GM21576 (cell line): ENCODE measurements at regions not wholly inside any gene's neighbourhood (a gene's known extent, or its start where the extent isn't known, plus 50 kb on each side); places are given as distances from the start of the nearest gene placed in this dataset.
"Not testable (repeated sequence)": the region's sequence is repeated elsewhere in the genome, so short reads cannot be mapped to it uniquely, and the experiment has no call there.

Source experiments
- ATAC-seq: cut with Tn5 transposase; IDR thresholded peaks from one replicate; pipeline ENCODE4 v1.9.1; 2021; ENCODE audit warnings: mild to moderate bottlenecking, moderate library complexity; ENCODE audit not compliant: unreplicated experiment

- no peak for ATAC-seq
These were observed 357.6 kb upstream of the SOX2 start for GRCh38 chr3:181354140-181354539.

DNA sequence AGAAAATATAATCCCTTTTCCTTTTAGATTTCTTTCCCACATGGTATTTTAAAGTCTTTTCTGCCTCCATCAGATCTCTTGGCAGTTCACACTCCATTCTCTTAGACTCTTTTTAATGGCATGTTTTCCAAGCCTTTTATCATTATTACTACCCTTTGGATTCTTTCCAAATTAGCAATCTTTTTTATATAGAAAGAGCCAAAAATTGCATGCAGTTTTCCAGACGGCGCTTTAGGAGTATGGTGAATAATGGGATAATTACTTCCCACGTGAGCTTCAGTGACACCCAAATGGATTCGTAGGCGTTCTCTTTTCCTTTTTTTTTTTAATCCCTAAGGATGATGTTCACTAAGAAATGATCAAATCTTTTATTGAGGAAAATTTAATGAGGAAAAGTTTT is 354.8 kb upstream of the DNAJC19 start:
- no peak for ATAC-seq

GRCh38 chr3:181336597-181336996 is 347.1 kb upstream of the DNAJC19 start:
- ATAC-seq, result no peak

DNA sequence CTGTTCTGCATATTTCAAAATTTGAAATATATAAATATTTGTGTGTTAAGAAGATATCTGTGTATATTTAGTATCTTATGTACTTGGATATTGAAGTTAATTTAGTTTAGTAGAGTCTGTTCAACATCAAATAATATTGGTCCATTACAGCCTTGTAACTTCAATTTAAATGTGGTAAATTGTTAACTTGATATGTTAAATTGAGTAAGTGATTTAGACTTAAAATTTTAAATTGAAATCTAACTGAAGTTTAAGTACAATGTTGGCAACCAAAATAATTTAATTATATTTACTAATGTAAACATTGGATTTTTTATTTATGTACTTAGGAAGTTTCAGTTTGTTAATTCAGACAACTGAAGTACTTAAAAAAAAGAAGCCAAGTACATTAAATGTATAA is 343.9 kb upstream of the DNAJC19 start:
- ATAC-seq, result no peak

DNA sequence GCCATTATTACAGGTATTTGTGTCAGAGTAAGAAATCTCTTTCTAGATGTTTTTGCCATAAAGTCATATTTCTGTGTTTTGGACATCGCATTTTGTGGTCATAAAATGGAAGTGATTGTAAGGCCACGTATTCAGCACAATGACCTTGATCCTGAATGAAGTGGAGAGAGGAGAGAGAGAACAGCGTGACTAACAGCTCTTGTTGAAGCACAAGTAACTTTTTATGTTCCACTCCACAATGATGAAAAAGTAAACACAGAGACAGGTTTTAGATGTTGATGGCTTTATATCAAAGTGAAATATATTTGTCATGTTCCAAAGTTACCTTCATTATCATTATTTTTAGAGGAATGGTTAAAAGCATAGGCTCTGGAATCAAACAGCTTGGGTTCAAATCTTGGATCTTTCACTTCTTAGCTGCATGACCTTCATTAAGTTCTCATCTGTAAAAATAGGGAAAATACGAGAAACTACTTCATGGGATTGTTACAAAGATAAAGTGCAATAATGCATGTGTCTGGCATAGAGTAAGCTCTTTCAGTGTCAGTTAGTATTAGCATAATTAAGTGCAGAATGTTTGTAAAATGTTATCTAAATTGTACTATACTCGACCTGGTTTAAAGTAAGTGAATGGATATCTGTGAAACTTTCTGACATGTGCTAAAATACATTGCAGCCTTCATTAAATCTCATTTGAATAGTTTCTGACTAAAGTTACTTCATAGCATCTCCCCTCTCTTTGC is 341.5 kb upstream of the DNAJC19 start:
- no peak for ATAC-seq

- no peak for ATAC-seq
These were observed 340.7 kb upstream of the DNAJC19 start for GRCh38 chr3:181330257-181330656.

DNA sequence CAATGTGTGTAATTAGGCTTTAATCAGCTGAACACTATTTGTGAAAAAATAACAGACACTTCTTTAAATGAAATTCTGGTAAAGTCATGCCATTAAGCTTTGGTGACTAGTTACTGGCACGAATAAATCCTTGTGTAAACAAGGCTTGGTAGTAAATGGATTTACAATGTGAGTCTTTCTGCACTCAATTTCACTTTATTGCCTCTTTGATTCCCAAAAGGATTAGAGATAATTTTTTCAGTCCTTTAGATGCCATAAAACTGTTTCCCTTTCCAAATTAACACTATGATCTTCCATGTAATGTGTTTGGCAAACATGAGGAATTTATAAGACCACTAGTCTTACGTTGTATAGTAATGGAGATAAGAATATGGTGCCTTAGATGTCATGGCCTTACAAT is 339.5 kb upstream of the DNAJC19 start:
- ATAC-seq, result no peak

- ATAC-seq, result no peak
These were observed 338.8 kb upstream of the DNAJC19 start for GRCh38 chr3:181328346-181328745.

- ATAC-seq, result no peak
These were observed 337.8 kb upstream of the DNAJC19 start for GRCh38 chr3:181327349-181327748.

- ATAC-seq, result peak; percentile 79
These were observed 337.2 kb upstream of the DNAJC19 start for GRCh38 chr3:181326637-181327223.

GRCh38 chr3:181324516-181324915 is 335.0 kb upstream of the DNAJC19 start:
- ATAC-seq, result not testable (repeated sequence)

DNA sequence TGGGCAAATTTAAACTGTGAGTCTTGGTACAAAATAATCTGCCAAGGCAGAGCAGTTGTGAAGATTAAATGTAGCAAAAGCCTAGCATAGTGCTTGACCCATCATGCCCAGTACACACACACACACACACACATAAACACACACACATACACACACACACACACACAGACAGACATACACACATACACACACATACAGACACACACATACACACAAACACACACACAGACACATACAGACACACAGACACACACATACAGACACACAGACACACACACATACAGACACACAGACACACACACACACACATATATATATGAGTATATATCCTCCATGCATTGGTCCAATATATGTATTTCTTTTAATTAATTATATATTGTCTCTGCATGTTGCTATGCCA is 328.8 kb upstream of the DNAJC19 start:
- no peak for ATAC-seq

GRCh38 chr3:181317508-181317907 is 328.0 kb upstream of the DNAJC19 start:
- no peak for ATAC-seq

DNA sequence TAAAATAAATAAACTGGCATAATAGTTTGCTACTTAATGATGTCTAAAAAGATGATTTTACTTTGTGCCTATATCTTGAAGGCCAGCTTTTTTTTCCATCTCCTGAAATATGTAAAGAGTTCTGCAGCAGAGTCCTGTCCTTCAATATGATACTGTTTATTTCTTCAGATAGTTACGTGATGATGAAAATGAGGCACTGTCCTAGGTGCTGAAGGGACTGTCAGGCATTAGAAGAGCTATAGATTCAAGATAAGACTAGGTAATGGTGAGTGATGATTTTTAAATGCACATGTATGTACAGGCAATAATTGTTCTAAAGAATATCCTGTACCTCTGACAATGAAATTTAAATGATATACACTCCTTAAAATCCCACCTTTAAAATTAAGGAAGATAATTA is 326.9 kb upstream of the DNAJC19 start:
- ATAC-seq, result no peak

- no peak for ATAC-seq
These were observed 323.8 kb upstream of the DNAJC19 start for GRCh38 chr3:181313335-181313734.

- ATAC-seq, result no peak
These were observed 321.6 kb upstream of the DNAJC19 start for GRCh38 chr3:181311186-181311585.

- ATAC-seq, result no peak
These were observed 313.4 kb upstream of the DNAJC19 start for GRCh38 chr3:181302960-181303359.

- no peak for ATAC-seq
These were observed 310.5 kb upstream of the DNAJC19 start for GRCh38 chr3:181300033-181300432.

GRCh38 chr3:181298421-181298820 is 308.9 kb upstream of the DNAJC19 start:
- no peak for ATAC-seq

DNA sequence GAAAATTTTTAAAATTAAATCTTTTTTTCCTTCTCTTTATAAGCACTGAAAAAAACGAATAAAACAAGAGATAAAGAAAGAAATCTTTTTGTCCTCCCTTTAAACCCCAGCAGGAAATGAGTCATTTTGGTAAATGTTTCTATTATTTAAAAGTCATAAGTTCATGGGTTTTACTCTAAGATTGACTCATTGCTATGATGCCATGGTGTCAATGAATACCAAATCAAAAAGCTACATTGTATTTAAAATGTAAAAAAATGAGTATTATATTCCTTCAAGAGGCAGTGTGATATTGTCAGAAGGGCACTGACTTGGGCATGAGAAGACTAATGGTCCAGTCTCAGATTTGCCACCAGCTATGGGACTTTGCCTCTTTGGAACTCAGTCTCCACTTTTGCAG is 303.4 kb upstream of the DNAJC19 start:
- peak; percentile 93 for ATAC-seq

- no peak for ATAC-seq
These were observed 301.4 kb upstream of the DNAJC19 start for GRCh38 chr3:181290941-181291340.

DNA sequence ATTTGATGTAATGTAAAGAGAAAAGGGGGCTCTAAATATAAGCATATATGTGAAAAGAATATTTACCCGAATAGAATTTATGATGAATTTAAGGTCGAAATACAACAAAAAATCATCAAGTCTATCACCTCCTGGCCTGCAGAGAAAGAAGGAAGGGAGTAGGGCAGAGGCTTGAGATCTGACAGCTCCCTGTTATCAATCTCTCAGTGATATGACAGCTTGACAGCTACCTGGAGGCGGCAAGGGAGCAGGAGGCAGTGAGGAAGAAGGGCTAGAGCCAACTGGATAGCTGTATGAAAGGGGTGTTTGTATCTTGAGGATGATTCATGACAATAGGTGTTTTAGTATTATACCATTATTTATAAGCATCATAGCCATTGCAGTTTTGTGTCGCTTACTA is 299.8 kb upstream of the DNAJC19 start:
- ATAC-seq, result no peak

DNA sequence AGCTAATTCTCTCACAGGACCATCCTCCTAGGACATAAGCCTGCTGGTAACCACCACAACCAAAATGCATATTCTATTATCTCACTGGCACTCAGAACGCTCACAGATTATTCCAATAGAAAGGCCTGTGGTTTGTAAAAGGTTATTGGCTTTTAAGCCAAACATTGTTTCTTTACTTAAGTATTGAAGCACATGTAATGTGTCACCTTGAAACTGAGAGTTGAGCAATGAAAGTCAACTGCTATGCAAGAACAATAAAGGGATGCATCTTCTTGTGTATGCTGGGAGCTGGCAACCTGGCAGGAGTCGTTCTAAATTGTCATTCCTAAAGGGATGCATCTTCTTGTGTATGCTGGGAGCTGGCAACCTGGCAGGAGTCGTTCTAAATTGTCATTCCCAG is 298.6 kb upstream of the DNAJC19 start:
- ATAC-seq, result no peak
